GM18951 (cell line): ENCODE measurements at regions not wholly inside any gene's neighbourhood (a gene's known extent, or its start where the extent isn't known, plus 50 kb on each side); places are given as distances from the start of the nearest gene placed in this dataset.

Experiments used
- POLR2A ChIP-seq: IDR thresholded peaks from 4 replicates; pipeline ENCODE4 v1.6.1; 2011; ENCODE audit warnings: mild to moderate bottlenecking; ENCODE audit not compliant: insufficient read length, insufficient read depth; ENCODE audit errors: extremely low read depth
- in situ Hi-C: fragments of 300-500 bp; cut with MboI; formaldehyde crosslinking; loops from one replicate; pipeline ENCODE4 v1.12.0; 2022; ENCODE audit warnings: low sequenced_read_pairs, mixed read lengths, inconsistent platforms; ENCODE audit not compliant: unreplicated experiment

- in situ Hi-C loops = no loop called here
- no peak for TF ChIP-seq POLR2A
Measured at GRCh38 chr15:39051626-39052322, 487.2 kb upstream of the RASGRP1 start.

- TF ChIP-seq POLR2A = no peak
- in situ Hi-C loops = no loop called here
Measured at GRCh38 chr15:39052323-39052705, 487.7 kb upstream of the RASGRP1 start.

- TF ChIP-seq POLR2A = no peak
- in situ Hi-C loops = no loop called here
Measured at GRCh38 chr15:39053480-39053879, 488.9 kb upstream of the RASGRP1 start.

- in situ Hi-C loops = no loop called here
- TF ChIP-seq POLR2A = no peak
Measured at GRCh38 chr15:39054128-39054732, 489.6 kb upstream of the RASGRP1 start.

- no peak for TF ChIP-seq POLR2A
- in situ Hi-C loops = no loop called here
Measured at GRCh38 chr15:39056357-39056756, 491.7 kb upstream of the RASGRP1 start.

GRCh38 chr15:39058351-39059131, 493.9 kb upstream of the RASGRP1 start:
- in situ Hi-C loops = no loop called here
- TF ChIP-seq POLR2A = no peak

- TF ChIP-seq POLR2A = no peak
- in situ Hi-C loops = no loop called here
Measured at GRCh38 chr15:39059917-39060316, 495.3 kb upstream of the RASGRP1 start.

- in situ Hi-C loops = no loop called here
Measured at GRCh38 chr15:39061952-39062464, 497.4 kb upstream of the RASGRP1 start.

GRCh38 chr15:39066677-39067076, 502.1 kb upstream of the RASGRP1 start:
- no peak for TF ChIP-seq POLR2A
- in situ Hi-C loops = no loop called here

More at GRCh38 chr15:39061952-39062464, 497.4 kb upstream of the RASGRP1 start:
- TF ChIP-seq POLR2A = no peak

GRCh38 chr15:39074341-39074985, 506.4 kb upstream of the THBS1 start:
- no peak for TF ChIP-seq POLR2A
- in situ Hi-C loops = no loop called here

GRCh38 chr15:39075311-39075710, 505.6 kb upstream of the THBS1 start:
- in situ Hi-C loops = no loop called here

GRCh38 chr15:39075756-39076341, 505.0 kb upstream of the THBS1 start:
- in situ Hi-C loops = no loop called here
- TF ChIP-seq POLR2A = no peak

More at GRCh38 chr15:39075311-39075710, 505.6 kb upstream of the THBS1 start:
- TF ChIP-seq POLR2A = no peak

GRCh38 chr15:39078026-39078425, 502.9 kb upstream of the THBS1 start:
- in situ Hi-C loops = no loop called here
- no peak for TF ChIP-seq POLR2A

- no peak for TF ChIP-seq POLR2A
Measured at GRCh38 chr15:39079296-39079847, 501.5 kb upstream of the THBS1 start.

More at GRCh38 chr15:39079296-39079847, 501.5 kb upstream of the THBS1 start:
- in situ Hi-C loops = no loop called here
